Vagina (tissue), 2 donors: ENCODE measurements at regions not wholly inside any gene's neighbourhood (a gene's known extent, or its start where the extent isn't known, plus 50 kb on each side); places are given as distances from the start of the nearest gene placed in this dataset.

Experiments used
- POLR2A ChIP-seq, 2 donors: fragments of 450-650 bp; IDR thresholded peaks; one replicate each; pipeline ENCODE4 v1.6.1; 2017; ENCODE audit warnings: antibody characterized with exemption in 2 of 2, mild to moderate bottlenecking in 2 of 2, moderate library complexity in 2 of 2
- POLR2AphosphoS5 ChIP-seq, 2 donors: sonication (generic); formaldehyde crosslinking; IDR thresholded peaks; one replicate each; pipeline ENCODE4 v1.9.0; 2017; ENCODE audit warnings: antibody characterized with exemption in 2 of 2, mild to moderate bottlenecking in 2 of 2, low read depth in 1 of 2; ENCODE audit not compliant: insufficient read depth in 1 of 2
- TF ChIP-seq, protein P1 (sequence below), 3 experiments: fragments of 450-650 bp in 2 of 3; fragments of 200-600 bp in 1 of 3; sonication (generic) in 1 of 3; IDR thresholded peaks; one replicate each; pipeline ENCODE4 v1.5.1; 2017 to 2019; ENCODE audit warnings: antibody characterized with exemption in 3 of 3, mild to moderate bottlenecking in 2 of 3, moderate library complexity in 2 of 3

DNA sequence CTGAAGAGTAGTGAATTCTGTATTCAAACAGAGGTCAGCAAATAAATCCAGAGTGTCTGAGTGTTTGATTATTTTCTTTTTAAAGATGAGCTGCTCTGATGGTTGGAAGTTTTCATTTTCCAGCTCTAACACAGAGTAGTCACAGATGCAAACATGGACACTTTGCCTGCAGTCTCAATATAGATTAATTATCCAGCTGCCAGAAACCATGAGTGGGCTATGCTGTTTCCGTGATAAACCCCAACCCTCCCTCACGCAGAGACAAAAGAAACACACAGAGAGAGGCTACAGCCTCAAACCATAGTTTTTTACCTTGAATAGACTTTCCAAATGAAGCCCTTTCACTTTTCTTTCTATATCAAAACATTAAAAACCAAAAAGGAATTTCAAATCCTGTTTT, 884.7 kb downstream of the DIAPH3 start:
- TF ChIP-seq, protein P1, sequence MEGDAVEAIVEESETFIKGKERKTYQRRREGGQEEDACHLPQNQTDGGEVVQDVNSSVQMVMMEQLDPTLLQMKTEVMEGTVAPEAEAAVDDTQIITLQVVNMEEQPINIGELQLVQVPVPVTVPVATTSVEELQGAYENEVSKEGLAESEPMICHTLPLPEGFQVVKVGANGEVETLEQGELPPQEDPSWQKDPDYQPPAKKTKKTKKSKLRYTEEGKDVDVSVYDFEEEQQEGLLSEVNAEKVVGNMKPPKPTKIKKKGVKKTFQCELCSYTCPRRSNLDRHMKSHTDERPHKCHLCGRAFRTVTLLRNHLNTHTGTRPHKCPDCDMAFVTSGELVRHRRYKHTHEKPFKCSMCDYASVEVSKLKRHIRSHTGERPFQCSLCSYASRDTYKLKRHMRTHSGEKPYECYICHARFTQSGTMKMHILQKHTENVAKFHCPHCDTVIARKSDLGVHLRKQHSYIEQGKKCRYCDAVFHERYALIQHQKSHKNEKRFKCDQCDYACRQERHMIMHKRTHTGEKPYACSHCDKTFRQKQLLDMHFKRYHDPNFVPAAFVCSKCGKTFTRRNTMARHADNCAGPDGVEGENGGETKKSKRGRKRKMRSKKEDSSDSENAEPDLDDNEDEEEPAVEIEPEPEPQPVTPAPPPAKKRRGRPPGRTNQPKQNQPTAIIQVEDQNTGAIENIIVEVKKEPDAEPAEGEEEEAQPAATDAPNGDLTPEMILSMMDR (IDR thresholded peaks at IDR 0.05): no peak
- no peak for TF ChIP-seq POLR2AphosphoS5 (IDR thresholded peaks at IDR 0.05; ENCODE audit: insufficient read depth in 1 of 2, low read depth in 1 of 2)
- TF ChIP-seq POLR2A (IDR thresholded peaks at IDR 0.05): no peak
